Neural cell (in vitro differentiated cells): ENCODE measurements at regions not wholly inside any gene's neighbourhood (a gene's known extent, or its start where the extent isn't known, plus 50 kb on each side); places are given as distances from the start of the nearest gene placed in this dataset.

Experiments used
- H2AFZ ChIP-seq: fragments of 200-600, 300-800 bp; sonication (generic), shearing (Covaris generic); 2 replicates; pipeline ENCODE4 v1.6.0; 2014; ENCODE audit warnings: low read depth, mild to moderate bottlenecking, antibody characterized with exemption, low read length, moderate library complexity
- H3F3A ChIP-seq: fragments of 200-600 bp; shearing (Covaris generic); 2 replicates; pipeline ENCODE4 v1.6.1; 2016; ENCODE audit warnings: mild to moderate bottlenecking, moderate library complexity, mixed read lengths, antibody characterized with exemption, low read length; ENCODE audit not compliant: insufficient read depth, poor library complexity, severe bottlenecking
- H3K27ac ChIP-seq: fragments of 200-600, 300-800 bp; sonication (generic), shearing (Covaris generic); 2 replicates; pipeline ENCODE4 v1.5.1; 2014; ENCODE audit warnings: mild to moderate bottlenecking, low read length, moderate library complexity
- H3K27me3 ChIP-seq: fragments of 300-800, 200-600 bp; sonication (generic), shearing (Covaris generic); 2 replicates; pipeline ENCODE4 v1.6.0; 2014; ENCODE audit warnings: mild to moderate bottlenecking, low read depth, low read length, moderate library complexity; ENCODE audit not compliant: insufficient read depth
- H3K36me3 ChIP-seq: fragments of 300-800, 200-600 bp; sonication (generic), shearing (Covaris generic); 2 replicates; pipeline ENCODE4 v1.5.1; 2014; ENCODE audit warnings: mild to moderate bottlenecking, antibody characterized with exemption, low read length, moderate library complexity; ENCODE audit not compliant: insufficient read depth
- H3K4me2 ChIP-seq: fragments of 300-800, 200-600 bp; sonication (generic), shearing (Covaris generic); 2 replicates; pipeline ENCODE4 v1.6.0; 2014; ENCODE audit warnings: mild to moderate bottlenecking, low read length
- H3K4me3 ChIP-seq: fragments of 300-800, 200-600 bp; sonication (generic), shearing (Covaris generic); 2 replicates; pipeline ENCODE4 v1.5.1; 2014; ENCODE audit warnings: mild to moderate bottlenecking, low read length, moderate library complexity
- H3K79me2 ChIP-seq: fragments of 200-600 bp; shearing (Covaris generic); replicated peaks from 2 replicates; pipeline ENCODE4 v1.6.0; 2014; ENCODE audit warnings: mild to moderate bottlenecking, low read length, moderate library complexity; ENCODE audit not compliant: insufficient read depth
- H3K9ac ChIP-seq: fragments of 300-800, 200-600 bp; sonication (generic), shearing (Covaris generic); 2 replicates; pipeline ENCODE4 v1.6.1; 2016; ENCODE audit warnings: mild to moderate bottlenecking, low read length, mixed read lengths
- H3K9me2 ChIP-seq: fragments of 200-600 bp; shearing (Covaris generic); 2 replicates; pipeline ENCODE4 v1.6.1; 2016; ENCODE audit warnings: mild to moderate bottlenecking, low read length, mixed read lengths; ENCODE audit not compliant: insufficient read depth
- H3K9me3 ChIP-seq: fragments of 200-600, 300-800 bp; sonication (generic), shearing (Covaris generic); 2 replicates; pipeline ENCODE4 v1.6.1; 2016; ENCODE audit warnings: mild to moderate bottlenecking, mixed run types, low read length, moderate library complexity, mixed read lengths
- H4K20me1 ChIP-seq: fragments of 200-600 bp; shearing (Covaris generic); 2 replicates; pipeline ENCODE4 v1.6.1; 2016; ENCODE audit warnings: mild to moderate bottlenecking, mixed run types; ENCODE audit not compliant: insufficient read depth
- CTCF ChIP-seq: fragments of 450-650 bp; IDR thresholded peaks from 2 replicates; pipeline ENCODE4 v1.5.1; 2014; ENCODE audit warnings: antibody characterized with exemption, mild to moderate bottlenecking, moderate library complexity; ENCODE audit not compliant: poor library complexity, severe bottlenecking
- EP300 ChIP-seq: fragments of 450-650 bp; conservative IDR thresholded peaks from 2 replicates; pipeline ENCODE4 v1.6.1; 2014; ENCODE audit warnings: antibody characterized with exemption, mild to moderate bottlenecking, moderate library complexity; ENCODE audit not compliant: poor library complexity, severe bottlenecking
- EZH2 ChIP-seq: fragments of 200-600, 300-800 bp; shearing (Covaris generic), sonication (generic); IDR thresholded peaks from 2 replicates; pipeline ENCODE4 v1.6.1; 2014; ENCODE audit warnings: antibody characterized with exemption, low read length, borderline replicate concordance, mild to moderate bottlenecking; ENCODE audit not compliant: insufficient read depth, poor library complexity, severe bottlenecking
- MXI1 ChIP-seq: fragments of 450-650 bp; conservative IDR thresholded peaks from 2 replicates; pipeline ENCODE4 v1.6.1; 2014; ENCODE audit warnings: antibody characterized with exemption, mild to moderate bottlenecking; ENCODE audit not compliant: poor library complexity, severe bottlenecking
- POLR2AphosphoS5 ChIP-seq: IDR thresholded peaks from 2 replicates; pipeline ENCODE4 v1.6.1; 2012
- RAD21 ChIP-seq: fragments of 450-650 bp; conservative IDR thresholded peaks from 2 replicates; pipeline ENCODE4 v1.6.1; 2014; ENCODE audit warnings: antibody characterized with exemption, mild to moderate bottlenecking, moderate library complexity
- REST ChIP-seq: IDR thresholded peaks from 2 replicates; pipeline ENCODE4 v1.6.1; 2012; ENCODE audit warnings: borderline replicate concordance
- SMC3 ChIP-seq: fragments of 450-650 bp; conservative IDR thresholded peaks from 2 replicates; pipeline ENCODE4 v1.6.1; 2014; ENCODE audit warnings: antibody characterized with exemption, mild to moderate bottlenecking, moderate library complexity; ENCODE audit not compliant: poor library complexity
- TAF1 ChIP-seq: IDR thresholded peaks from 2 replicates; pipeline ENCODE4 v1.6.1; 2012; ENCODE audit warnings: low read depth

GRCh38 chr9:26371236-26371635 is 521.4 kb downstream of the CAAP1 start:
- no peaks in the 10 kb centered on the region for H3K9me2 ChIP-seq

GRCh38 chr9:26369093-26369492 is 523.5 kb downstream of the CAAP1 start:
- no peak overlapping the region for H3K9ac ChIP-seq

More at GRCh38 chr9:26371236-26371635, 521.4 kb downstream of the CAAP1 start:
- no peaks in the 10 kb centered on the region for H3F3A ChIP-seq
- H4K20me1 ChIP-seq: no peaks in the 10 kb centered on the region
- H2AFZ ChIP-seq: no peak overlapping the region
- TF ChIP-seq RAD21: no peak
- TF ChIP-seq CTCF: no peak
- no peak for TF ChIP-seq TAF1
- TF ChIP-seq EZH2: no peak
- no peak for TF ChIP-seq SMC3
- TF ChIP-seq EP300: no peak
- no peak for TF ChIP-seq REST
- TF ChIP-seq MXI1: no peak
- no peak for TF ChIP-seq POLR2AphosphoS5
- no peaks in the 10 kb centered on the region for H3K79me2 ChIP-seq
- H3K9me3 ChIP-seq: no peaks in the 10 kb centered on the region
- no peak overlapping the region for H3K9ac ChIP-seq
- H3K27ac ChIP-seq: no peak overlapping the region
- H3K27me3 ChIP-seq: no peaks in the 10 kb centered on the region
- H3K36me3 ChIP-seq: no peaks in the 10 kb centered on the region
- no peak overlapping the region for H3K4me3 ChIP-seq
- H3K4me2 ChIP-seq: no peak overlapping the region

More at GRCh38 chr9:26369093-26369492, 523.5 kb downstream of the CAAP1 start:
- H3K4me3 ChIP-seq: no peak overlapping the region
- H3K9me2 ChIP-seq: no peaks in the 10 kb centered on the region
- H3F3A ChIP-seq: no peaks in the 10 kb centered on the region
- H3K27ac ChIP-seq: no peak overlapping the region
- H2AFZ ChIP-seq: no peak overlapping the region
- no peaks in the 10 kb centered on the region for H3K36me3 ChIP-seq
- H4K20me1 ChIP-seq: no peaks in the 10 kb centered on the region
- H3K79me2 ChIP-seq: no peaks in the 10 kb centered on the region
- no peaks in the 10 kb centered on the region for H3K9me3 ChIP-seq
- TF ChIP-seq MXI1 (no peak), TAF1 (no peak), REST (no peak), RAD21 (no peak), EZH2 (no peak), POLR2AphosphoS5 (no peak), EP300 (no peak)
- no peak overlapping the region for H3K4me2 ChIP-seq
- no peaks in the 10 kb centered on the region for H3K27me3 ChIP-seq
